ENCODE measurements at regions not wholly inside any gene's neighbourhood (a gene's known extent, or its start where the extent isn't known, plus 50 kb on each side); places are given as distances from the start of the nearest gene placed in this dataset.

DNA sequence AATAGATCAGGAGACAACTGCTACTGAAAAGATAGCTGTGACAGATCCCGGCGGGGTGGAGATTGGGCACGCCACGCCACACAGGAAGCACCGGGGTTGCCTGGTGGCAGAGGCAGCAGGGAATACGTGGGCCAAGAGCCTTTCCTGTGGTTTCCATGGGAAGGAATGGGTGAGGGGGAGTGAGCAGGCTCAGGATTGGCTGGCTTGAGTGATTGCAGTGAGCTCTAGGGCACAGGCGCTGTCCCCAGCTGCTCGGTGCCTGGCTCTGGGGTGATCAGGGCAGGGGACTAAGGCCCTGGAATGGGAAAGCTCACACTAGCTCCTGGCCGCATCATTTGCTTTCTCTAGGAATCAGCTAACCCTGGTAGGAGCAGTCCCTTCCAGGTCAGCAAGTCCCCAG lies 166.1 kb downstream of the USP12 start:
- CTCF ChIA-PET: interaction anchor here (1.4 kb wide), 2 partner anchors 279 to 353 kb away, joined by 3 to 4 read pairs; no protein-coding TSS in a partner anchor
- H3K27me3 ChIP-seq (ENCODE audit: insufficient read depth, low read length): no peaks in the 10 kb centered on the region

More for the DNA sequence above, 166.1 kb downstream of the USP12 start:
- H3K9me3 ChIP-seq (ENCODE audit: control insufficient read depth in 1 of 2, insufficient read depth in 1 of 2, low read depth in 1 of 2, low read length in 2 of 2): no peaks in the 10 kb centered on the region
- no peak for DNase-seq (ENCODE audit: low read depth, low spot score)
- RAD21 ChIA-PET (ENCODE audit: low non-redundant PET in 1 of 2, low total read pairs in 2 of 2, uncharacterized antibody in 2 of 2, unreplicated experiment in 2 of 2): interaction anchor here in 1 of 2 experiments (0.7 to 0.9 kb wide), 2 partner anchors 33 to 97 kb away, joined by 3 to 4 read pairs; no protein-coding TSS in a partner anchor
- no peak overlapping the region for H3K4me3 ChIP-seq (replicated peaks in 1 of 2; ENCODE audit: low read depth in 1 of 2, low read length in 2 of 2)
- H3K4me2 ChIP-seq (ENCODE audit: low read length): no peak overlapping the region
- TF ChIP-seq, protein P1, sequence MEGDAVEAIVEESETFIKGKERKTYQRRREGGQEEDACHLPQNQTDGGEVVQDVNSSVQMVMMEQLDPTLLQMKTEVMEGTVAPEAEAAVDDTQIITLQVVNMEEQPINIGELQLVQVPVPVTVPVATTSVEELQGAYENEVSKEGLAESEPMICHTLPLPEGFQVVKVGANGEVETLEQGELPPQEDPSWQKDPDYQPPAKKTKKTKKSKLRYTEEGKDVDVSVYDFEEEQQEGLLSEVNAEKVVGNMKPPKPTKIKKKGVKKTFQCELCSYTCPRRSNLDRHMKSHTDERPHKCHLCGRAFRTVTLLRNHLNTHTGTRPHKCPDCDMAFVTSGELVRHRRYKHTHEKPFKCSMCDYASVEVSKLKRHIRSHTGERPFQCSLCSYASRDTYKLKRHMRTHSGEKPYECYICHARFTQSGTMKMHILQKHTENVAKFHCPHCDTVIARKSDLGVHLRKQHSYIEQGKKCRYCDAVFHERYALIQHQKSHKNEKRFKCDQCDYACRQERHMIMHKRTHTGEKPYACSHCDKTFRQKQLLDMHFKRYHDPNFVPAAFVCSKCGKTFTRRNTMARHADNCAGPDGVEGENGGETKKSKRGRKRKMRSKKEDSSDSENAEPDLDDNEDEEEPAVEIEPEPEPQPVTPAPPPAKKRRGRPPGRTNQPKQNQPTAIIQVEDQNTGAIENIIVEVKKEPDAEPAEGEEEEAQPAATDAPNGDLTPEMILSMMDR (IDR thresholded peaks at IDR 0.05 in 2 of 3, conservative IDR thresholded peaks at IDR 0.05 in 1 of 3; ENCODE audit: borderline replicate concordance in 1 of 3, insufficient read depth in 1 of 3, low read depth in 2 of 3, low read length in 2 of 3): no peak
- TF ChIP-seq CBX3 (IDR thresholded peaks at IDR 0.05; ENCODE audit: low read depth) (no peak), ZFX (IDR thresholded peaks at IDR 0.05) (no peak), FOSL1 (IDR thresholded peaks at IDR 0.05; ENCODE audit: low read depth) (no peak), POLR2A (IDR thresholded peaks at IDR 0.05; ENCODE audit: borderline replicate concordance, extremely low read depth, insufficient read depth, insufficient read length) (no peak), CEBPB (IDR thresholded peaks at IDR 0.05; ENCODE audit: low read depth) (no peak), EZH2 (IDR thresholded peaks at IDR 0.05) (no peak), TCF7L2 (IDR thresholded peaks at IDR 0.05; ENCODE audit: borderline replicate concordance, extremely low read depth, insufficient read depth, insufficient read length) (no peak), ELF1 (IDR thresholded peaks at IDR 0.05; ENCODE audit: borderline replicate concordance, low read depth) (no peak), JUND (IDR thresholded peaks at IDR 0.05) (no peak), YY1 (IDR thresholded peaks at IDR 0.05; ENCODE audit: extremely low read depth, insufficient replicate concordance, low read depth, low read length) (no peak), SRF (IDR thresholded peaks at IDR 0.05; ENCODE audit: low read depth) (no peak), EGR1 (IDR thresholded peaks at IDR 0.05; ENCODE audit: low read depth) (no peak), SP1 (IDR thresholded peaks at IDR 0.05; ENCODE audit: low read depth) (no peak), EZH2phosphoT487 (IDR thresholded peaks at IDR 0.05; ENCODE audit: borderline replicate concordance) (no peak), SIN3A (IDR thresholded peaks at IDR 0.05; ENCODE audit: low read depth) (no peak), POLR2AphosphoS5 (IDR thresholded peaks at IDR 0.05; ENCODE audit: low read depth, low read length) (no peak)
- TF ChIP-seq, protein P2, sequence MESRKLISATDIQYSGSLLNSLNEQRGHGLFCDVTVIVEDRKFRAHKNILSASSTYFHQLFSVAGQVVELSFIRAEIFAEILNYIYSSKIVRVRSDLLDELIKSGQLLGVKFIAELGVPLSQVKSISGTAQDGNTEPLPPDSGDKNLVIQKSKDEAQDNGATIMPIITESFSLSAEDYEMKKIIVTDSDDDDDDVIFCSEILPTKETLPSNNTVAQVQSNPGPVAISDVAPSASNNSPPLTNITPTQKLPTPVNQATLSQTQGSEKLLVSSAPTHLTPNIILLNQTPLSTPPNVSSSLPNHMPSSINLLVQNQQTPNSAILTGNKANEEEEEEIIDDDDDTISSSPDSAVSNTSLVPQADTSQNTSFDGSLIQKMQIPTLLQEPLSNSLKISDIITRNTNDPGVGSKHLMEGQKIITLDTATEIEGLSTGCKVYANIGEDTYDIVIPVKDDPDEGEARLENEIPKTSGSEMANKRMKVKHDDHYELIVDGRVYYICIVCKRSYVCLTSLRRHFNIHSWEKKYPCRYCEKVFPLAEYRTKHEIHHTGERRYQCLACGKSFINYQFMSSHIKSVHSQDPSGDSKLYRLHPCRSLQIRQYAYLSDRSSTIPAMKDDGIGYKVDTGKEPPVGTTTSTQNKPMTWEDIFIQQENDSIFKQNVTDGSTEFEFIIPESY (IDR thresholded peaks at IDR 0.05; ENCODE audit: extremely low read depth, insufficient replicate concordance, low read length): no peak
- H3K4me1 ChIP-seq (ENCODE audit: control insufficient read depth in 1 of 2, insufficient read depth in 2 of 2, low read length in 2 of 2): peaks cover 9 to 21% of the 10 kb centered on the region in 2 experiments
- H2AFZ ChIP-seq (ENCODE audit: low read depth, low read length, poor library complexity, severe bottlenecking): no peak overlapping the region
- no peaks in the 10 kb centered on the region for H4K20me1 ChIP-seq (ENCODE audit: insufficient read depth)
- H3K36me3 ChIP-seq (ENCODE audit: control insufficient read depth in 1 of 2, insufficient read depth in 2 of 2, low read length in 2 of 2): no peaks in the 10 kb centered on the region
- H3K79me2 ChIP-seq (ENCODE audit: insufficient read depth, low read length): no peaks in the 10 kb centered on the region
- H3K27ac ChIP-seq (ENCODE audit: low read depth, low read length): no peak overlapping the region
- no peaks in the 10 kb centered on the region for H3K9me2 ChIP-seq (ENCODE audit: insufficient read depth)
- BruUV-seq (replicated peaks): no TSS peak
- H3K9ac ChIP-seq (ENCODE audit: low read length): no peak overlapping the region
- ATAC-seq: no peak
- intact Hi-C loops (cut with micrococcal nuclease): no loop called here
- POLR2A ChIA-PET: interaction anchor here (0.9 kb wide), 1 partner anchor 11 kb away, joined by 3 read pairs; no protein-coding TSS in a partner anchor
